Left lung (tissue), 4 donors: ENCODE measurements at regions not wholly inside any gene's neighbourhood (a gene's known extent, or its start where the extent isn't known, plus 50 kb on each side); places are given as distances from the start of the nearest gene placed in this dataset.
"Not testable (repeated sequence)": the region's sequence is repeated elsewhere in the genome, so short reads cannot be mapped to it uniquely, and the experiment has no call there.

Source experiments
- ATAC-seq: fragments of 200-7000 bp; cut with Tn5 transposase; one replicate; pipeline ENCODE4 v1.9.1; 2020; ENCODE audit warnings: moderate library complexity
- DNase-seq, 4 donors: peaks; one replicate each; pipeline ENCODE4 v3.0.0-alpha.2; 2013 to 2020
- H3K27ac ChIP-seq, 2 donors: fragments of 200-600 bp; sonication (generic) in 1 of 2; one replicate each; pipeline versions ENCODE4 v1.5.0 to v1.8.0; 2020 to 2021
- H3K27me3 ChIP-seq, 2 donors: fragments of 200-600 bp; sonication (generic) in 1 of 2; one replicate each; pipeline versions ENCODE4 v1.5.0 to v1.8.0; 2020 to 2021
- H3K36me3 ChIP-seq, 2 donors: fragments of 200-600 bp; sonication (generic) in 1 of 2; one replicate each; pipeline versions ENCODE4 v1.5.0 to v1.8.0; 2020 to 2021
- H3K4me1 ChIP-seq, 2 donors: fragments of 200-600 bp; one replicate each; pipeline ENCODE4 v1.8.0; 2021
- H3K4me3 ChIP-seq, 2 donors: fragments of 200-600 bp; sonication (generic) in 1 of 2; one replicate each; pipeline versions ENCODE4 v1.5.0 to v1.8.0; 2020 to 2021; ENCODE audit warnings: mild to moderate bottlenecking in 1 of 2
- H3K9me3 ChIP-seq, 2 donors: fragments of 200-600 bp; sonication (generic) in 1 of 2; one replicate each; pipeline versions ENCODE4 v1.5.0 to v1.8.0; 2020 to 2021
- intact Hi-C, 2 donors: fragments of 100-400 bp; cut with DNase I; formaldehyde crosslinking; loops; one replicate each; pipeline versions ENCODE4 v1.11.2 to v1.14.2; 2022
- donor health status: DM: no; HTN: yes; CAD: no.
- donor health status: DM: no; HTN: no; CAD: no.

DNA sequence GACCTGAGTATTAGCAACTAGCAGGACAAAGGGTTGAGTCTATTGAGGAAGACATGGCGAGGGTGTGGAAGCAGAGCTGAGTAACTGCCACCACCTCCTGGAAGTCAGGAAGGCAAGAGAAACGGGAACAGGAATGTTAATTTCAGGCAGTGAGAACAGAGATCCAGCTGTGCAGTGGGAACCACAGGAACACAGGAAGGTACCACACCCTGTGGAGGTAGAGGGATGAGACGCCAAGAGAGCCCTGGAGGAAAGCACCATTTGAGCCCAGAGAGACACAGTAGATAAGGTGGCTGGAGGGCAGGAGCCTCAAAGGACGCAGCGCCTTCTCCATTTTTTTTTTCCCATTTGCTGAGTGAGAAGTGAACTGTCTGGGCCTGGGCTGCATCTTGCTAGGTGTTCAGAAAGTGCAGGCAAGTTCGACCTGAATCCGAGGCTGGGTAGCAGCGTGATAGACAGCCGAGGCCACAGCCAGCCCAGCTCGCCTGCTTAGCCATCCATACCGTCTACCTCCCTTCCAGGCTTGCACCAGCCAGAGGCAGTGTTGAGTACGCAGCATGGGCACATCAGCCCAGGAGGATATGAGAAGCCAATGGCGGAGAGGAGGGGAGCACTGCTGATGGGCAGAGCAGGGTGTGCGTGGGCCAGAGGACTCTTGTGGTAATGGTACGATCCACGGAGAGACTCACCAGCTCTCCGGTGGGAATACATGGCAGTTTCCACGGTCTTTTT, 306.7 kb downstream of the ANAPC1 start:
- H3K27me3 ChIP-seq, H3K4me3 ChIP-seq, intact Hi-C loops, H3K9me3 ChIP-seq, H3K4me1 ChIP-seq, DNase-seq, H3K36me3 ChIP-seq, H3K27ac ChIP-seq, ATAC-seq: not testable (repeated sequence)

DNA sequence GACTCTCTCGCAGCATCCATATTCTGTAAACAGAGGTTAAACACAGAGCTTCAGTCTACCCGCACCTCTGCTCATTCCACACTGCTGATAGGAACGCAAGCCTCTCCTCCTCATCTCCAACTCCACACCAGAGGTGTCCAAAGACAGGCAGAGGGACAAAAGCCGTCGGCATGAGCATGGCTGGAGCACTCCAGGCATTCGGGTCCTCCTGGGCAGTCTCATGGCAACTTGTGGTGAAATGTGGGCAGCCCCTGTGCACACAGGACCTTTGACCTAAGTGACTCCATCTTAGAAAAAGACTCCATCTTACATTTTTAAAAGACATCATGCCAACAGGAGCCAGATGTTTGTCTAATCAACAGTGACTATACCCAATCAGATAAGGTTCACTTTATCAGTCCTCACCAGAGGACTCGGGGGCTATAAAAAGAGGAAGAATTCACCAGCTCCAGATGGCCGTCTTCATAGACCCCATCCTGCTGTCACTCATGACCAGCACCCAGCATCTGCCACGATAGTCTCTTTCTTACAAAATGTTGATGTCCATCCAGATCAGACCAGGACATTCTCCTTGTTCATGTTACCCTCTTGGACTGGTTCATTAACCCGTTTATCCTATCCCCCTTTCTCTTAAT, 304.4 kb downstream of the ANAPC1 start:
- H3K9me3 ChIP-seq, H3K4me3 ChIP-seq, ATAC-seq, DNase-seq, H3K27me3 ChIP-seq, H3K4me1 ChIP-seq, H3K27ac ChIP-seq, H3K36me3 ChIP-seq, intact Hi-C loops: not testable (repeated sequence)

DNA sequence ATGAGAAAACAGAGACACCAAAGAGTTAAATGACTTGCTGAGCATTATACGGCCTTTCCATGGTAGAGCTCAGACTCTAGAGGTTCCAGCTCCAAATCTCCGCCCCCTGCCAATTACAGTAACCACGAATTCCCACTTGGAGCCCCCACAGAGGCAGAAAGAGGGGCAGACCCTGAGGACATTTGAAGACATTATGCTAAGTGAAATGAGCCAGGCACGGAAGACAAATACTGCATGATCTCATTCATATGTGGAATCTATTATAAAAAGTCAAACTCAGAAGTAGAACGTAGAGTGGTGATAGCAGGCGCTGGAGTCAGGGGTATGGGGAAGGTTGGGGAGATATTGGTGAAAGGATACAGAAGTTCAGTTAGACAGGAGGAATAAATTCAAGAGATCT, 303.4 kb downstream of the ANAPC1 start:
- intact Hi-C loops, H3K27ac ChIP-seq, H3K36me3 ChIP-seq, H3K27me3 ChIP-seq, H3K9me3 ChIP-seq, H3K4me1 ChIP-seq, DNase-seq, ATAC-seq, H3K4me3 ChIP-seq: not testable (repeated sequence)

DNA sequence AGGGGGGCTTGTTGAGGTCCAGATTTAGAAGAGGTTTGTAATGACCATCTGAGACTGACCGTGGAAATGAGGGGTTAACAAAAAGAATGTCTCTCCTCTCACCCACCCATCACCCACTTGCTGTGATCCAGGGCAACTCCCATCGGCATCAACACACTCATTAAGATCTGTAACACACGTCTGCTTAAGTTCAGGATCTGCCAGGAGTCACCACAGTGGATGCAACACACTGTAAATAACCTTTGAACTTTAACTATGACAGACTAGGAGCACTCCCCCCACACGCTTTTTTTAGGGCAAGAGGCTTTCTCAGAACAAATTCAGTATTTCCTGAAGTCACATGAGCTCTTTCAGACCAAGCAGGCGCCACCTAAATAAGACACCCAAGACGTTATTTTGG, 301.9 kb downstream of the ANAPC1 start:
- H3K27ac ChIP-seq, DNase-seq, H3K9me3 ChIP-seq, H3K4me3 ChIP-seq, ATAC-seq, intact Hi-C loops, H3K27me3 ChIP-seq, H3K36me3 ChIP-seq, H3K4me1 ChIP-seq: not testable (repeated sequence)

DNA sequence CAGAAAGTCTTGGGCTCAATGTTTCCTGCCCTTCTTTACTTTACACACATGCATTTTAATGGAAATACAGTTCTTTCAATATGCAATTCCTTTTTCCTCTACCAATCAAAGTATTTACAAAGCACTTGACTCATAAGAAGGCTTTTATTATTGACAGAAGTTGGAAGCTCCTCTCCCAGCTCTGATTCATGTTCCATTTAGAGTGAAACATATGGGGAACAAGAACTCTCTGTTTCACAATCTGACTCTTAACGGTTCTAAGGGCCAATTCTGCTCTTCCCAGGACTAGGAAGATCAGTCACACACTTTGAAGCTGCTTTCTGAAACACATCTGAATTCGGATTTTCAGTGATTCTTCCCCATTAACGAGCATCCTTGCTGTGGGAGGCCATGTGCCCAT, 300.5 kb downstream of the ANAPC1 start:
- H3K4me1 ChIP-seq, H3K4me3 ChIP-seq, H3K27me3 ChIP-seq, H3K27ac ChIP-seq, H3K36me3 ChIP-seq, H3K9me3 ChIP-seq, intact Hi-C loops, DNase-seq: not testable (repeated sequence)
- peak; percentile 79 for ATAC-seq

DNA sequence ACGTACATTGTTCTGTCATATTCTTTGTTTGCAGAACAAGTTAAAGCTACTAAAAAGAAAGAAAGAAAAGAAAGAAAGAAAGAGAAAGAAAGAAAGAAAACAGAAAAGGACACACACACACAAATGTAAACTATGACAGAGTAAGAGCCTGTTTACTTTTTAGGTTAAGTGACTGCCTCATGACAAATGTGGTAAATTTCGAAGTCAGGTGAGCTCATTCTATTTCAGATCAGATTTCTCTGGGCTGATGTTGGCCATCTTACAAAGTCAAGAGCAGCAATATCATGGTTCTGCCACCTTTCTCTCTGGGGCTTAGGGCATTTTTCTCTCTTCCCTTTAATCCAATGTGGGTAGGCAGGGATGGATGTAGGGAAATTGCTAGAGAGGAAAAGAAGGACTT, 299.5 kb downstream of the ANAPC1 start:
- DNase-seq, H3K9me3 ChIP-seq, H3K27me3 ChIP-seq, H3K27ac ChIP-seq, H3K36me3 ChIP-seq, H3K4me1 ChIP-seq, intact Hi-C loops, H3K4me3 ChIP-seq, ATAC-seq: not testable (repeated sequence)

DNA sequence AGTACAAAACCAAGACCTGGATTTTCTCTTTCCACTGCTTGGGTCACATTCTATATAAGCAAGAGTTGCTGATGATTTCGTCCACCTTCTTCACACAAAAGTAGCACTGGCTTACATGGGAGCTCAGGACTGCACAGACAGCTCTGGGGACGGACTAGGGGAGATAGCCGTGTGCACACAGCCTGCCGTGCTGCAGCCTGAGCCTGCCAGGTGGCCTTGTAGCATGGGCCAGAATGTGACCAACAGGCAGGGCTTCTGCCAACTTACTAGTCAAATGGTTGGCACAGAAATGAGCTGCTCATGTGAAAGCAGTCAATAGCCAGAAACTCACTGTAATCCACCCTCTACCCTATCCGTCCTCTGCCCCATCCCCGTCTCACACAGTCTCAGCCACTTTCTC, 299.0 kb downstream of the ANAPC1 start:
- H3K27ac ChIP-seq, H3K27me3 ChIP-seq, ATAC-seq, H3K4me1 ChIP-seq, H3K4me3 ChIP-seq, H3K9me3 ChIP-seq, DNase-seq, H3K36me3 ChIP-seq, intact Hi-C loops: not testable (repeated sequence)

DNA sequence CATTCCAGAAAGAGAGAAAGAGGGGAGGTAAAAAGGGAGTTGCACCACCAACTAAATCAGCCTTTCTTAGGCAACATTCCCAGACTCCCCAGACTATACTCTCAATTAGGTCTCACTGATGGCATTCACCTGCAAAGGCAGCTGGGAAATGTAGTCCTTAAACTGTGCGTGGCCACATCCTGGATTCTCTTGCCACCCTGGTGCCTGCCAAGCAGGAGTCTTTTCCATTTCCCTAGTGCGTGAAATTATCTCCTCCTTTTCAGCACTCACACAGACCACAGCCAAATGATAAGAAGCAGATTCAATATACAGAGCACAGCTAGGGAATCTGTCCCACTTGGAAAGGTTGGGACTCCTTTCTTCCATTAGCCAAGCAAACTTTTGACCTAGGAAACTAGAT, 298.0 kb downstream of the ANAPC1 start:
- H3K27ac ChIP-seq, H3K4me1 ChIP-seq, intact Hi-C loops, H3K9me3 ChIP-seq, ATAC-seq, H3K36me3 ChIP-seq, H3K27me3 ChIP-seq, DNase-seq, H3K4me3 ChIP-seq: not testable (repeated sequence)

DNA sequence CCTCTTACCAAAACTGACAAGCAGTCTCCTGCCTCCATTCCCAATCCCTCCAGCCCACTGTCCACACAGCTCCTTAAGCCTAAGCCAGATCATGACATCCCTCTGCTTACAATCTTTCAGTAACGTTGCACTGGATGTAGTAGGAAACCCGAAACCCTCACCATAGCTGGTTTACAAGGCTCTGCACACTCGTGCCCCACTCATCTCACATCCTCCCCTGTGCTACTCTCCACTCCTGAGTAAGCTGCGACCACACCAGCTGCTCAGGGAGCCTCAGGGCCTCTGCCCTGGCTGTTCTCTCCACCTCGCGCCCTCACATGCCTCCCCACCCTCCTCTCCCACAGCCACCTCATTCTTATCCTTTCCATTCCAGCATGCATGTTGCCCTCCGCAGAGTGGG, 288.9 kb downstream of the ANAPC1 start:
- H3K4me3 ChIP-seq, H3K27me3 ChIP-seq, DNase-seq, H3K27ac ChIP-seq, H3K9me3 ChIP-seq, H3K4me1 ChIP-seq, H3K36me3 ChIP-seq, ATAC-seq, intact Hi-C loops: not testable (repeated sequence)

DNA sequence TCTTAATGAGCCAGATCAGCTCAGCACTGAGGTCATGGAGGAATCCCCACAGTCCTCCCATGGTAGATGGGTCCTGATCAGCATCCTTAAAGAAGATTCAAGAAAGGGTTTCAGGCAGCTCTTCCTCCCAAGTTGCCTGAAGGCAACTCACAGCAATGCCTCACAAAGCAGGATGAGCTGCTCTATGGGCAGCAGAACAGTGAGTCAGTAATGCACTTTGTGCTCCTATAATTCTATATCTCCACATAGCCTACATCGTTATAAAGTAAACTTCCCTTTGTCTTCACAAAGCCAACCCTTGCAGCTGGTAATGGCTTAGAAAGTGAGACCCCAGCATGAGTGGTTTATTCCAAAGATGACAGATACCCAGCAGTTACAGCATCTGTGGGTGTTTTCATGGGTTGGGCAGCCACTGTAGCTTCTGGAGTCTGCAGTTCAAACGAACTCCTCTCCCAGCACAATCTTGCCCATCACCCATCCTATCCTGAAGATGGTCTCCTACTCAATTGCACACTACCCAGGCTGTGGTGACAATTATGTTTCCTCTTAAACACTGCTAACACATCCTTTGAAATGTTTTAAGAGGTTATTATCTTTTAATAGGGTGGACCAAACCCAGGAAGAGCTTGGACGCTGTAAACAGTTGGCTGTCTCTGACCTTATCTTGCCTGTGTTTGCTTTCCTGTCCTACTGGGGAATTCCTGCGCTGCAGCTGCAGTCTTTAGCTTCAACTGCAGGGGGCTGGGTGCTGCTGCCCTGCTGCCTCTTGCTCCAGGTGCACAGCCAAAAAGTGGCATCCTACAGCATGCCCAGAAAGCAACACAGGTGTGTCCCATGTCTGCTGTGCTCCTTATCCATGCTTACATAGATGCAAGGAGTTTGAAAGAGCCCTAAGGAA, 286.9 kb downstream of the ANAPC1 start:
- peak; percentile 59 for ATAC-seq

DNA sequence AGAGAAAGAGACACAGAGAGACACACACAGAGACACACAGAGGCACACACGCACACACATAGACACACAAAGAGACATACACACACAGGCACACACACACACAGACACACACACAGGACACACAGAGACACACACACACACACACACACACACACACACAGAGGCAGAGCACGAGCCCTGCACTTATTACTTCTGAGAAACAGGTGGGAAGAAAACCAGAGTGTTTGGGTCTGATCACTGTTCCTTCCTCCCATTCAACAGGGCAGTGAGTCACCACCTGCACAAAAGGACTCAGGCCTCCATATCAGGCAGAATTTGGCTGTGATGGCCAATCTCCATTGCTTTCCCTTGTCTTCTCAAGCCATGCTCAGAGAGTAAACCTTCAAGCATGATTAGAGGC, 285.0 kb downstream of the ANAPC1 start:
- H3K9me3 ChIP-seq, H3K27ac ChIP-seq, intact Hi-C loops, H3K27me3 ChIP-seq, H3K36me3 ChIP-seq, H3K4me1 ChIP-seq, DNase-seq, ATAC-seq, H3K4me3 ChIP-seq: not testable (repeated sequence)

More for the DNA sequence above, 286.9 kb downstream of the ANAPC1 start:
- H3K27ac ChIP-seq, H3K27me3 ChIP-seq, H3K9me3 ChIP-seq, DNase-seq, intact Hi-C loops, H3K4me1 ChIP-seq, H3K36me3 ChIP-seq, H3K4me3 ChIP-seq: not testable (repeated sequence)

DNA sequence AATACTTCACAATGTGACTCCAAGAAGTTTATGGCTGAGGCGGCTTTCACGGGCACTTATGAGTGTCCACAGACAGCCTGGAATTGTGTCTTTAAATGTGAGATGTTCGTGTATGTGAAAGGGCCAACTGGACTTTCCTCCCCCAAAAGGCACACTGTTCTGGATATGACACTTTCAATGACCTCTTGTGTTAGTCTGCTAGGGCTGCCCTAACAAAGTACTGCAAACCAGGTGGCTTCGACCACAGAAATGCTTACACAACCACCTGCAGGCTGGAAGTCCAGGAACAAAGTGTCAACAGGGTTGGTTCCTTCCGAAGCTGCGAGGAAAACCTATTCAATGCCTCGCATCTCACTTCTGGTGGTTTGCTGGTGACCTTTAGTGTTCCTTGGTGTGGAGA, 281.7 kb downstream of the ANAPC1 start:
- ATAC-seq, H3K9me3 ChIP-seq, H3K4me3 ChIP-seq, H3K4me1 ChIP-seq, H3K36me3 ChIP-seq, DNase-seq, intact Hi-C loops, H3K27me3 ChIP-seq, H3K27ac ChIP-seq: not testable (repeated sequence)

DNA sequence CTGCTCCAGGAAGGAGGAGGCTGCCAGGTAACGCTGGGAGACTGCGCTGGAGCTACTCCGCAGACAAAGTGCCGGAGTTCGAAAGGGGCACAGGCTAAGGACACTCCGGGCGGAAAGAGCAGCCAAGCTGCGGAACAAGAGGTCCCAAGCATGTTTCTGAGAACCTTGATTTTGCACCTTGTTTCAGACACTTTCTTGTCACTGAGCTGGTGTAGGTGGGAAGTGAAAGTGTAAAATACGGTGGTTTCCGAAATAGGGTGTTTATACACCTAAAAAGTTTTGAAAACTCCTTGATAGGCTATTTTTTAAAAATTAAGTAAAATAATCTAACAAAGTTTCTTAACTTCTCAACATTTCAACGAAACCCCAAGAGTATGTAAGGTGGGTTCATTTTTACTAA, 278.2 kb downstream of the ANAPC1 start:
- H3K27me3 ChIP-seq, H3K4me1 ChIP-seq, ATAC-seq, DNase-seq, H3K9me3 ChIP-seq, H3K4me3 ChIP-seq, H3K27ac ChIP-seq, intact Hi-C loops, H3K36me3 ChIP-seq: not testable (repeated sequence)
